ENCODE measurements at regions not wholly inside any gene's neighbourhood (a gene's known extent, or its start where the extent isn't known, plus 50 kb on each side); places are given as distances from the start of the nearest gene placed in this dataset.

GRCh38 chr6:82033631-82034211, 213.8 kb downstream of the IBTK start:
- H3K36me3 ChIP-seq (replicated peaks in 1 of 2), result no peaks in the 10 kb centered on the region
- H3K4me1 ChIP-seq (replicated peaks in 1 of 2), result peaks cover 0 to 9% of the 10 kb centered on the region in 2 donors
- peak in 5 of 7 donors; percentile 25 to 58 (median 34) for DNase-seq
- intact Hi-C loops (cut with DNase I), result no loop called here
- WGBS, 4 donors, result 37 to 47% (median 42%) methylated on average over 3 of the region's 3 CpGs
- no peak overlapping the region for H3K4me3 ChIP-seq
- TF ChIP-seq POLR2A (IDR thresholded peaks at IDR 0.05) (no peak), CTCF (IDR thresholded peaks at IDR 0.05) (no peak)
- no peak overlapping the region for H3K27ac ChIP-seq
- no peaks in the 10 kb centered on the region for H3K9me3 ChIP-seq (replicated peaks in 1 of 3)
- no peaks in the 10 kb centered on the region for H3K27me3 ChIP-seq

GRCh38 chr6:82032444-82032843, 215.1 kb downstream of the IBTK start:
- intact Hi-C loops (cut with DNase I), result no loop called here
- H3K27me3 ChIP-seq, result no peaks in the 10 kb centered on the region

GRCh38 chr6:82030761-82031503, 216.6 kb downstream of the IBTK start:
- no peak for DNase-seq
- Histone ChIP-seq H3K27me3 (no peaks in the 10 kb centered on the region), H3K36me3 (replicated peaks in 1 of 2) (no peaks in the 10 kb centered on the region), H3K27ac (no peak overlapping the region), H3K4me3 (no peak overlapping the region), H3K4me1 (replicated peaks in 1 of 2) (peaks cover 0 to 9% of the 10 kb centered on the region in 2 donors), H3K9me3 (replicated peaks in 1 of 3) (no peaks in the 10 kb centered on the region)
- 71 to 75% (median 74%) methylated on average over 2 of the region's 2 CpGs for WGBS, 4 donors
- intact Hi-C loops (cut with DNase I), result no loop called here
- TF ChIP-seq CTCF (IDR thresholded peaks at IDR 0.05) (no peak), POLR2A (IDR thresholded peaks at IDR 0.05) (no peak)

More at GRCh38 chr6:82032444-82032843, 215.1 kb downstream of the IBTK start:
- TF ChIP-seq CTCF (IDR thresholded peaks at IDR 0.05) (no peak), POLR2A (IDR thresholded peaks at IDR 0.05) (no peak)
- Histone ChIP-seq H3K4me1 (replicated peaks in 1 of 2) (peaks cover 0 to 9% of the 10 kb centered on the region in 2 donors), H3K4me3 (no peak overlapping the region), H3K27ac (no peak overlapping the region), H3K9me3 (replicated peaks in 1 of 3) (no peaks in the 10 kb centered on the region), H3K36me3 (replicated peaks in 1 of 2) (no peaks in the 10 kb centered on the region)
- no peak for DNase-seq

DNA sequence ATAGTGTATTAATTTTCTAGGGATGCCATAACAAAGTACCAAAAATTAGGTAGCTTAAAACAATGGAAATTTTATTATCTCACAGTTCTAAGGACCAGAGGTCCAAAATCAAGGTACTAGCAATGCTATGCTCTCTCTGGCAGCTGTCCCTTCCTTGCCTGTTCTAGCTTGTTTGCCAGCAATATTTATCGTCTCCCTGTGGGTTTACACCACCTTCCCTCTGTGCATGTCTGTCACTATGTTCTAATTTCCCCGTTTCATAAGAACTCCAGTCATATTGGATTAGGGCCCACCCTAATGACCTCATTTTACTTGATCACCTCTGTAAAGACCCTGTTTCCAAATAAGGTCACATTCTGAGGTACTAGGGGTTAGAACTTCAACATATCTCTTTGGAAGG, 217.2 kb downstream of the IBTK start:
- TF ChIP-seq POLR2A (IDR thresholded peaks at IDR 0.05) (no peak), CTCF (IDR thresholded peaks at IDR 0.05) (no peak)
- Histone ChIP-seq H3K4me1 (replicated peaks in 1 of 2) (peaks cover 0 to 9% of the 10 kb centered on the region in 2 donors), H3K36me3 (replicated peaks in 1 of 2) (no peaks in the 10 kb centered on the region), H3K9me3 (replicated peaks in 1 of 3) (no peaks in the 10 kb centered on the region), H3K27ac (no peak overlapping the region), H3K4me3 (no peak overlapping the region), H3K27me3 (no peaks in the 10 kb centered on the region)
- intact Hi-C loops (cut with DNase I), result no loop called here
- DNase-seq, result no peak
- WGBS, 4 donors, result 57 to 75% (median 67%) methylated on average over 2 of the region's 2 CpGs
